ENCODE measurements at regions not wholly inside any gene's neighbourhood (a gene's known extent, or its start where the extent isn't known, plus 50 kb on each side); places are given as distances from the start of the nearest gene placed in this dataset.

GRCh38 chr22:42217752-42218280, 52.6 kb downstream of the TCF20 start:
- H3K4me3 ChIP-seq (ENCODE audit: extremely low read depth, insufficient read depth, low read length, poor library complexity, severe bottlenecking), result no peak overlapping the region
- no peaks in the 10 kb centered on the region for H3K9me3 ChIP-seq (ENCODE audit: control insufficient read depth, low read length)
- H3K36me3 ChIP-seq (ENCODE audit: control insufficient read depth, insufficient read depth, low read length), result peaks cover 25% of the 10 kb centered on the region
- no peak overlapping the region for H3K27ac ChIP-seq (ENCODE audit: low read depth, low read length, severe bottlenecking)
- H3K4me1 ChIP-seq (ENCODE audit: control insufficient read depth, insufficient read depth, low read length, poor library complexity, severe bottlenecking), result no peaks in the 10 kb centered on the region
- 56 to 69% methylated on average over 3 to 4 of the region's 4 CpGs for WGBS, 2 experiments (ENCODE audit: insufficient coverage in 2 of 2)

DNA sequence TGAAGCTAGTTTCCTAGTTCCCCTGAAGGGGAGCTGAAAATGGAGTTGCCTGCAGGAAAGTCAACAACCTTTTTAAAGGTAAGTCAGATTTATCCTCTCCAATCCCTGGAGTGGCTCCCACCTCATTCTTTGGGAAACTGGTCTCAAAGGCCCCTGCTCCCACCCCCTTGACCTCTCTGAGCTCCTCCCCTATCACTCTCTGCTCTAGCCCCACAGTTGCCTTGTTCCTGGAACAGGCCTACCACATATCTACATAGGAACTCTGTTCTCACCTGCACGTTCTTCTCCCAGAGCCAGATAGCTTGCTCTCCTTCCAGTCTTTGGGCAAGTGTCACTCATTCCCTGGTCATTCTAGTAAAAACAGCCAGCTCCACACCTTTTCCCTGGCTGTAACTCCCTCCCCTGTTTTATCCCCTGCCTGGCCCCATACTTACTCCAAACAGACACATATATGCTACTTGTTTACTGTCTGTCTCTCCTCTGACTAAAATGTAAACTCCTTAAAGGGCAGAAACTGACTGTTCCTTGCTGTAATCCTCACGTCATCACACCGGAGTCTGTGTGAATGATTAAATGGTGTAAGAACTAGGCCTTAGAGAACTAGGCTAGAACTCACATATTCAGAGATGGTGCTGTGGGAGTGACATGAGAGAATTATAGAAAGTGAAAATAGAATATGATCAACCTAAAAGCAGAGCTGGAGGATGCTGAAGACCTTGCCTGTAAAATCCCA, 53.3 kb downstream of the TCF20 start:
- H3K4me3 ChIP-seq (ENCODE audit: extremely low read depth, insufficient read depth, low read length, poor library complexity, severe bottlenecking), result no peak overlapping the region
- H3K9me3 ChIP-seq (ENCODE audit: control insufficient read depth, low read length), result no peaks in the 10 kb centered on the region
- no peak overlapping the region for H3K27ac ChIP-seq (ENCODE audit: low read depth, low read length, severe bottlenecking)
- WGBS, 2 experiments (ENCODE audit: insufficient coverage in 2 of 2), result 78 to 83% methylated on average over 3 of the region's 3 CpGs
- no peaks in the 10 kb centered on the region for H3K4me1 ChIP-seq (ENCODE audit: control insufficient read depth, insufficient read depth, low read length, poor library complexity, severe bottlenecking)
- H3K36me3 ChIP-seq (ENCODE audit: control insufficient read depth, insufficient read depth, low read length), result peaks cover 32% of the 10 kb centered on the region

DNA sequence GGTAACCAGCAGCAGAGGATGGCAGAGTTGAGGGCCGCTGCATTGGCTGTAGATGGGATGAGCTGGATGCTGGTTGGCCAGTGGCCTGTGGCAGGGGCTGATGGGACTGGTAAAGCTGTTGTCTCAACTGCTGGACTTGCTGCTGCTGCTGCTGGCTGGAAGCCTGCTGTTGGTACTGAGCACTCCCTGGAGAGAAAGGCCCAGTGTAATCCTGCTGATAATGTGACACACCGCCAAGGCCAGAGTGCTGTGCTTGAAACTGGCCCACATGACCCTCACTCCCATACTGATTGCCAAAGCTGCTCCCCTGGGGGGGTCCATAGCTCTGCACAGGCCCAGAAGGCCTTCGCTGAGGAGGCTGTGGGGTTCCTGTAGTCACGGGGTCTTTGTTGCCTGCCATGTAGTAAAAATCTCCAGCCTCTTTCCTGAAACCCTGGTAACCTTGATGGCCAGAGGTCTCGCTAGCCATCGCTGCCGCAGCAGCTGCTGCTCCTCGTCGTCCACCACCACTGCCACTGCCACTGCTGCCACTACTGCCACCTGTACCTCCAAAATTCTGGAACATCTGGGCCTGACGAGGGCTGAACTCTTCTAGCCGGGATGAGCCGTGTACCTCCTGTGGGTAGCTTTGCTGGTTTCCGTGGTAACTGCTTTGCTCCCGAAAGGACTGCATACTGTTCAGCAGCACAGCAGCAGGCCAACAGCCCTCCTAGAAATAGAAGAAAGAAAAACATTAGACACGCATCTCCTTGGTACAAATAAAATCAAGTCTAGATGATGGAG, 55.6 kb downstream of the TCF20 start:
- no peaks in the 10 kb centered on the region for H3K4me1 ChIP-seq (ENCODE audit: control insufficient read depth, insufficient read depth, low read length, poor library complexity, severe bottlenecking)
- WGBS, 2 experiments (ENCODE audit: insufficient coverage in 2 of 2), result 85 to 92% methylated on average over 9 to 12 of the region's 15 CpGs
- peaks cover 54% of the 10 kb centered on the region for H3K36me3 ChIP-seq (ENCODE audit: control insufficient read depth, insufficient read depth, low read length)
- no peak overlapping the region for H3K27ac ChIP-seq (ENCODE audit: low read depth, low read length, severe bottlenecking)
- no peaks in the 10 kb centered on the region for H3K9me3 ChIP-seq (ENCODE audit: control insufficient read depth, low read length)
- no peak overlapping the region for H3K4me3 ChIP-seq (ENCODE audit: extremely low read depth, insufficient read depth, low read length, poor library complexity, severe bottlenecking)

GRCh38 chr22:42208362-42208761, 62.1 kb downstream of the TCF20 start:
- Histone ChIP-seq H3K27ac (ENCODE audit: low read depth, low read length, severe bottlenecking) (no peak overlapping the region), H3K9me3 (ENCODE audit: control insufficient read depth, low read length) (no peaks in the 10 kb centered on the region), H3K4me1 (ENCODE audit: control insufficient read depth, insufficient read depth, low read length, poor library complexity, severe bottlenecking) (no peaks in the 10 kb centered on the region), H3K4me3 (ENCODE audit: extremely low read depth, insufficient read depth, low read length, poor library complexity, severe bottlenecking) (no peak overlapping the region), H3K36me3 (ENCODE audit: control insufficient read depth, insufficient read depth, low read length) (peaks cover 68% of the 10 kb centered on the region)
- 100% methylated on average over 1 of the region's 4 CpGs for WGBS, 2 experiments (ENCODE audit: insufficient coverage in 2 of 2)

GRCh38 chr22:42207918-42208317, 62.5 kb downstream of the TCF20 start:
- Histone ChIP-seq H3K27ac (ENCODE audit: low read depth, low read length, severe bottlenecking) (no peak overlapping the region), H3K9me3 (ENCODE audit: control insufficient read depth, low read length) (no peaks in the 10 kb centered on the region), H3K4me1 (ENCODE audit: control insufficient read depth, insufficient read depth, low read length, poor library complexity, severe bottlenecking) (no peaks in the 10 kb centered on the region), H3K36me3 (ENCODE audit: control insufficient read depth, insufficient read depth, low read length) (peaks cover 66% of the 10 kb centered on the region), H3K4me3 (ENCODE audit: extremely low read depth, insufficient read depth, low read length, poor library complexity, severe bottlenecking) (no peak overlapping the region)
- 92 to 93% methylated on average over 2 of the region's 4 CpGs for WGBS, 2 experiments (ENCODE audit: insufficient coverage in 2 of 2)

DNA sequence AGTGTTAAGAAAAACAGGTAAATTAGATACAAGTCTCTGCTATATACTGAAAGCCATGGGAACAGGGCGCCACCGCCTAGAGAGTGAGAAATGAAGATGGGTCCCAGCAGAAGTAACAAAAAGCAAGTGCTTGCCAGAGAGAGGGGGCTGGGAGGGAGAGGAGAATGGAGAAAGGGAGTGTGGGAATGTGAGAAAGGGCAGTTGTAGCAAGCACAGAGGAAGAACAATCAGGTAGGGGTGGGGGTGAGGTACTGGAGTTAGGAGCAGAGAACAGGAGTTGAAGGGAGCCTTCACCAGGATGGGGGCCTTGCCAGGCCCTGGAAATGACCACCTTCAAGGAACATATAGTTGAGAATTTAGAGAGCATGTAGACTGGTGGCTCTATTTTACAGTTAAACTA, 66.8 kb downstream of the TCF20 start:
- 84% methylated on average over 2 of the region's 2 CpGs; no CpG with 5 or more reads in 1 of the 2 experiments for WGBS, 2 experiments (ENCODE audit: insufficient coverage in 2 of 2)
- peaks cover 3% of the 10 kb centered on the region for H3K9me3 ChIP-seq (ENCODE audit: control insufficient read depth, low read length)
- H3K4me1 ChIP-seq (ENCODE audit: control insufficient read depth, insufficient read depth, low read length, poor library complexity, severe bottlenecking), result no peaks in the 10 kb centered on the region
- H3K27ac ChIP-seq (ENCODE audit: low read depth, low read length, severe bottlenecking), result no peak overlapping the region
- H3K4me3 ChIP-seq (ENCODE audit: extremely low read depth, insufficient read depth, low read length, poor library complexity, severe bottlenecking), result no peak overlapping the region
- H3K36me3 ChIP-seq (ENCODE audit: control insufficient read depth, insufficient read depth, low read length), result peaks cover 62% of the 10 kb centered on the region

GRCh38 chr22:42202669-42203068, 67.8 kb downstream of the TCF20 start:
- 98 to 99% methylated on average over 5 to 6 of the region's 6 CpGs for WGBS, 2 experiments (ENCODE audit: insufficient coverage in 2 of 2)
- Histone ChIP-seq H3K4me1 (ENCODE audit: control insufficient read depth, insufficient read depth, low read length, poor library complexity, severe bottlenecking) (no peaks in the 10 kb centered on the region), H3K9me3 (ENCODE audit: control insufficient read depth, low read length) (peaks cover 3% of the 10 kb centered on the region), H3K36me3 (ENCODE audit: control insufficient read depth, insufficient read depth, low read length) (peaks cover 57% of the 10 kb centered on the region), H3K27ac (ENCODE audit: low read depth, low read length, severe bottlenecking) (no peak overlapping the region), H3K4me3 (ENCODE audit: extremely low read depth, insufficient read depth, low read length, poor library complexity, severe bottlenecking) (no peak overlapping the region)

GRCh38 chr22:42202048-42202447, 68.4 kb downstream of the TCF20 start:
- WGBS, 2 experiments (ENCODE audit: insufficient coverage in 2 of 2), result 80% methylated on average over 1 of the region's 1 CpG; no CpG with 5 or more reads in 1 of the 2 experiments
- H3K4me3 ChIP-seq (ENCODE audit: extremely low read depth, insufficient read depth, low read length, poor library complexity, severe bottlenecking), result no peak overlapping the region
- H3K9me3 ChIP-seq (ENCODE audit: control insufficient read depth, low read length), result peaks cover 3% of the 10 kb centered on the region
- H3K4me1 ChIP-seq (ENCODE audit: control insufficient read depth, insufficient read depth, low read length, poor library complexity, severe bottlenecking), result no peaks in the 10 kb centered on the region
- H3K36me3 ChIP-seq (ENCODE audit: control insufficient read depth, insufficient read depth, low read length), result peaks cover 51% of the 10 kb centered on the region
- no peak overlapping the region for H3K27ac ChIP-seq (ENCODE audit: low read depth, low read length, severe bottlenecking)

DNA sequence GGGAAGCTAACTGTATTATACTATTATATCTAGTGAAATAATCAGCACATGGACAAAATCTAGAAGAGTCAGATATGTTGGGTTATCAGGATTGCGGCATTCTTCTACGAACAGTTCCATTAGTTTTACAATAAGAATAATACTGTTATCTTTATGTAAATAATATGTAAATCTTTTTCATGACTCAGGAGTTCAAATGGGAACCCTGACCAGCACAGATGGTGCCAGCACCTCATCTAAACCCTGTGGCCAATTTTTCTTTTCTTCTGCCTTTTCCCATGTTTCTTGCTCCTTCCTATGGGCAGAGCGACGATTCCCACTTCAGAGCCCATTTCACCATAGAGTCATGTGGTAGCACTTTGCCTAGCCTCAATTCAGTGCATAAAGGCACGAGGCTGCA, 68.4 kb upstream of the CYP2D6 start:
- Histone ChIP-seq H3K4me3 (ENCODE audit: extremely low read depth, insufficient read depth, low read length, poor library complexity, severe bottlenecking) (no peak overlapping the region), H3K4me1 (ENCODE audit: control insufficient read depth, insufficient read depth, low read length, poor library complexity, severe bottlenecking) (no peaks in the 10 kb centered on the region), H3K36me3 (ENCODE audit: control insufficient read depth, insufficient read depth, low read length) (peaks cover 38% of the 10 kb centered on the region), H3K9me3 (ENCODE audit: control insufficient read depth, low read length) (peaks cover 3% of the 10 kb centered on the region), H3K27ac (ENCODE audit: low read depth, low read length, severe bottlenecking) (no peak overlapping the region)
- WGBS, 2 experiments (ENCODE audit: insufficient coverage in 2 of 2), result 85 to 100% methylated on average over 3 of the region's 5 CpGs

GRCh38 chr22:42198226-42198625, 67.6 kb upstream of the CYP2D6 start:
- H3K4me3 ChIP-seq (ENCODE audit: extremely low read depth, insufficient read depth, low read length, poor library complexity, severe bottlenecking), result no peak overlapping the region
- no peak overlapping the region for H3K27ac ChIP-seq (ENCODE audit: low read depth, low read length, severe bottlenecking)
- no peaks in the 10 kb centered on the region for H3K4me1 ChIP-seq (ENCODE audit: control insufficient read depth, insufficient read depth, low read length, poor library complexity, severe bottlenecking)
- H3K9me3 ChIP-seq (ENCODE audit: control insufficient read depth, low read length), result peaks cover 3% of the 10 kb centered on the region
- H3K36me3 ChIP-seq (ENCODE audit: control insufficient read depth, insufficient read depth, low read length), result peaks cover 32% of the 10 kb centered on the region
- WGBS, 2 experiments (ENCODE audit: insufficient coverage in 2 of 2), result 100% methylated on average over 1 of the region's 3 CpGs; no CpG with 5 or more reads in 1 of the 2 experiments

Measured in mesodermal cell (in vitro differentiated cells).